GM23338 (cell line): ENCODE measurements at regions not wholly inside any gene's neighbourhood (a gene's known extent, or its start where the extent isn't known, plus 50 kb on each side); places are given as distances from the start of the nearest gene placed in this dataset.
A peak's percentile ranks its signal among the peaks of the same experiment; 100 is the strongest.

ENCODE experiments used
- ATAC-seq: fragments of 200-7000 bp; cut with Tn5 transposase; 3 replicates; pipeline ENCODE4 v1.9.1; 2020
- DNase-seq: peaks from one replicate; pipeline ENCODE4 v3.0.0-alpha.2; 2015; ENCODE audit warnings: low spot score
- H2AFZ ChIP-seq: fragments of 200-600 bp; sonication (generic); 2 replicates; pipeline ENCODE4 v1.8.0; 2016; ENCODE audit warnings: antibody characterized with exemption, mild to moderate bottlenecking, moderate library complexity
- H3F3A ChIP-seq: fragments of 200-600 bp; sonication (generic); replicated peaks from 2 replicates; pipeline ENCODE4 v1.8.0; 2017; ENCODE audit warnings: antibody characterized with exemption, mixed run types, low read depth
- H3K27ac ChIP-seq: fragments of 200-600 bp; sonication (generic); 2 replicates; pipeline ENCODE4 v1.6.1; 2016; ENCODE audit warnings: low read depth
- H3K27me3 ChIP-seq: fragments of 200-600 bp; sonication (generic); 2 replicates; pipeline ENCODE4 v1.8.0; 2016; ENCODE audit warnings: mild to moderate bottlenecking, mixed run types, moderate library complexity; ENCODE audit not compliant: insufficient read depth
- H3K36me3 ChIP-seq: fragments of 200-600 bp; sonication (generic); 2 replicates; pipeline ENCODE4 v1.8.0; 2016; ENCODE audit warnings: mild to moderate bottlenecking; ENCODE audit not compliant: insufficient read depth
- H3K4me1 ChIP-seq: fragments of 200-600 bp; sonication (generic); 2 replicates; pipeline ENCODE4 v1.8.0; 2016; ENCODE audit warnings: mild to moderate bottlenecking, moderate library complexity; ENCODE audit not compliant: insufficient read depth
- H3K4me2 ChIP-seq: fragments of 200-600 bp; sonication (generic); 2 replicates; pipeline ENCODE4 v1.7.1; 2017; ENCODE audit warnings: mixed run types
- H3K4me3 ChIP-seq: fragments of 200-600 bp; sonication (generic); 2 replicates; pipeline ENCODE4 v1.6.1; 2016; ENCODE audit warnings: mixed run types
- H3K79me2 ChIP-seq: fragments of 200-600 bp; sonication (generic); replicated peaks from 2 replicates; pipeline ENCODE4 v1.8.0; 2017; ENCODE audit warnings: mild to moderate bottlenecking; ENCODE audit not compliant: insufficient read depth
- H3K9me2 ChIP-seq: fragments of 200-600 bp; sonication (generic); 2 replicates; pipeline ENCODE4 v1.8.0; 2017; ENCODE audit not compliant: insufficient read depth
- H4K20me1 ChIP-seq: fragments of 200-600 bp; sonication (generic); replicated peaks from 2 replicates; pipeline ENCODE4 v1.8.0; 2017; ENCODE audit warnings: mild to moderate bottlenecking; ENCODE audit not compliant: insufficient read depth
- H3K27ac Mint-ChIP-seq: 2 replicates; pipeline ENCODE4 v1.8.0; 2020; ENCODE audit warnings: inconsistent platforms, mild to moderate bottlenecking, moderate library complexity, mixed read lengths
- H3K27me3 Mint-ChIP-seq: 3 replicates; pipeline ENCODE4 v1.8.0; 2022; ENCODE audit warnings: low read depth, mild to moderate bottlenecking, moderate library complexity, mixed read lengths, inconsistent platforms; ENCODE audit not compliant: insufficient read depth, poor library complexity
- H3K36me3 Mint-ChIP-seq: 3 replicates; pipeline ENCODE4 v1.8.0; 2021; ENCODE audit warnings: low read depth, mild to moderate bottlenecking, inconsistent platforms, moderate library complexity, mixed read lengths
- H3K4me1 Mint-ChIP-seq: 3 replicates; pipeline ENCODE4 v1.8.0; 2020; ENCODE audit warnings: mild to moderate bottlenecking, inconsistent platforms, mixed read lengths
- H3K4me3 Mint-ChIP-seq: 3 replicates; pipeline ENCODE4 v1.8.0; 2021; ENCODE audit warnings: moderate library complexity, mild to moderate bottlenecking, inconsistent platforms, mixed read lengths
- H3K9me3 Mint-ChIP-seq: 3 replicates; pipeline ENCODE4 v1.8.0; 2020; ENCODE audit warnings: moderate library complexity, mild to moderate bottlenecking, inconsistent platforms, mixed read lengths
- CREB1 ChIP-seq: fragments of 250-450 bp; sonication (Bioruptor Pico); IDR thresholded peaks from 2 replicates; pipeline ENCODE4 v1.5.0; 2020; ENCODE audit warnings: low read depth, mild to moderate bottlenecking, moderate library complexity
- CTCF ChIP-seq, 2 experiments: fragments of 200-600 bp in 1 of 2; sonication (generic) in 1 of 2; conservative IDR thresholded peaks; 2 replicates each; pipeline versions ENCODE4 v1.5.1 to v1.6.1; 2016 to 2017; ENCODE audit warnings: antibody characterized with exemption in 2 of 2, low read depth in 2 of 2, mild to moderate bottlenecking in 2 of 2, moderate library complexity in 1 of 2
- ETS1 ChIP-seq: IDR thresholded peaks from 2 replicates; pipeline ENCODE4 v1.6.1; 2016; ENCODE audit warnings: antibody characterized with exemption
- EZH2 ChIP-seq: fragments of 200-600 bp; sonication (generic); IDR thresholded peaks from one replicate; pipeline ENCODE4 v1.8.0; 2017; ENCODE audit warnings: antibody characterized with exemption, mild to moderate bottlenecking, low read depth; ENCODE audit not compliant: unreplicated experiment
- EZH2phosphoT487 ChIP-seq: fragments of 200-600 bp; sonication (generic); IDR thresholded peaks from one replicate; pipeline ENCODE4 v1.8.1; 2018; ENCODE audit warnings: antibody characterized with exemption; ENCODE audit not compliant: unreplicated experiment
- JUNB ChIP-seq: IDR thresholded peaks from one replicate; pipeline ENCODE4 v1.6.1; 2016; ENCODE audit warnings: antibody characterized with exemption; ENCODE audit not compliant: unreplicated experiment
- NANOG ChIP-seq: IDR thresholded peaks from 2 replicates; pipeline ENCODE4 v1.6.1; 2016; ENCODE audit warnings: antibody characterized with exemption, borderline replicate concordance
- POLR2AphosphoS5 ChIP-seq: IDR thresholded peaks from 2 replicates; pipeline ENCODE4 v1.6.1; 2016; ENCODE audit warnings: antibody characterized with exemption, low read depth
- REST ChIP-seq: IDR thresholded peaks from one replicate; pipeline ENCODE4 v1.6.1; 2018; ENCODE audit warnings: antibody characterized with exemption; ENCODE audit not compliant: unreplicated experiment
- STAT1 ChIP-seq: IDR thresholded peaks from one replicate; pipeline ENCODE4 v1.6.1; 2016; ENCODE audit warnings: antibody characterized with exemption; ENCODE audit not compliant: unreplicated experiment
- ZNF114 ChIP-seq: fragments of 250-450 bp; sonication (Bioruptor Pico); IDR thresholded peaks from 2 replicates; pipeline ENCODE4 v1.5.0; 2020; ENCODE audit warnings: mild to moderate bottlenecking, moderate library complexity
- ZNF331 ChIP-seq: fragments of 250-450 bp; sonication (Bioruptor Pico); IDR thresholded peaks from 2 replicates; pipeline ENCODE4 v1.5.0; 2020; ENCODE audit warnings: low read depth, mild to moderate bottlenecking, moderate library complexity
- ZNF462 ChIP-seq: fragments of 250-450 bp; sonication (Bioruptor Pico); IDR thresholded peaks from 2 replicates; pipeline ENCODE4 v1.5.0; 2020; ENCODE audit warnings: mild to moderate bottlenecking, moderate library complexity

- H3K79me2 ChIP-seq = no peaks in the 10 kb centered on the region
- H3K4me2 ChIP-seq = no peak overlapping the region
- 0 out of 2 replicates have a peak, but pooled peaks cover 3% of the 10 kb centered on the region for H3K9me2 ChIP-seq
- H3K27me3 ChIP-seq = no peaks in the 10 kb centered on the region
- Mint-ChIP-seq H3K36me3 (no peaks in the 10 kb centered on the region), H3K9me3 (no peaks in the 10 kb centered on the region), H3K27me3 (peaks cover under 1% of the 10 kb centered on the region), H3K4me3 (no peak overlapping the region), H3K4me1 (no peaks in the 10 kb centered on the region), H3K27ac (no peak overlapping the region)
- H3K27ac ChIP-seq = no peak overlapping the region
- H4K20me1 ChIP-seq = no peaks in the 10 kb centered on the region
- H3K36me3 ChIP-seq = no peaks in the 10 kb centered on the region
- no peaks in the 10 kb centered on the region for H3F3A ChIP-seq
- TF ChIP-seq NANOG (no peak), ZNF331 (CRISPR knock-in tag) (no peak), ZNF114 (no peak), STAT1 (no peak), ZNF462 (CRISPR knock-in tag) (no peak), REST (no peak), CTCF (conservative IDR thresholded peaks at IDR 0.05; ENCODE audit: low read depth in 2 of 2) (no peak), POLR2AphosphoS5 (no peak), EZH2 (no peak), JUNB (no peak), CREB1 (CRISPR knock-in tag) (no peak), EZH2phosphoT487 (no peak), ETS1 (no peak)
- H3K4me1 ChIP-seq = no peaks in the 10 kb centered on the region
- DNase-seq = no peak
- H2AFZ ChIP-seq = peak overlapping the region; percentile 63; the same call in 1 of the 2 replicates
- H3K4me3 ChIP-seq = no peak overlapping the region
- no peak for ATAC-seq
Measured at GRCh38 chr2:136281281-136282114, 163.5 kb upstream of the CXCR4 start.
